HG03575 (cell line): ENCODE measurements at regions not wholly inside any gene's neighbourhood (a gene's known extent, or its start where the extent isn't known, plus 50 kb on each side); places are given as distances from the start of the nearest gene placed in this dataset.

ENCODE experiments used
- ATAC-seq: cut with Tn5 transposase; IDR thresholded peaks from one replicate; pipeline ENCODE4 v1.9.1; 2021; ENCODE audit not compliant: unreplicated experiment, insufficient number of reproducible peaks, low FRiP score; ENCODE audit errors: extremely low read depth

DNA sequence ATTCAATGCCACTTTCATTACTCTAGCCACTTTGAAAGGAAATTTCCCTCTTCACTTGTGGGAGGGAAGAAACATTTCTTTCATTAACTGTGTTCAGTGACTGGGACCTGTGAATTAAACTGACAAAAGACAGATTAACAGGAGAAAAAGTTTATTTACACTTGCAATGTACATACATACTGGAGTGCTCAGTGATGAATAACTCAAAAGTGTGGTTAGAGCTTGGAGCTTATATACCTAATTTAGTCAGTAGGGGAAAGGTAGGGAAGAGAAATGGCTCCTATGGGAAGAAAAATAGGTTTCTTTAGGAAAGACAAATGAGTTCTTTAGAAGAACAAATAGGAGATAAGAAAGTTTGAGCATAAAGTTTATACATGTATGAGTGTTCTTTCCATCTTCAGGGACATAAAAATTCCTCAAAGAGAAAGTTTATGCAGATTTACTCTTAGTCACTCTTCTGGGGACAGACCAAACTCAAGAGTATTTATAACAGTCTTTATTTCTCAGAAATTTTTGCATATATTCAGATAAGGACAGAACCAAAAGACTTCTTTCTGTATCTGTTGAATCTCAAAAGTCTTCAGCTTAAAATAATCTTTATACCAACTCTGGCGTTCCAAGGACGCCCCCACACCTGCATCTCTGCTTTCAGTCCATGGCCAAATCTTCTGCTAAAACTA is 120.0 kb upstream of the RAI14 start:
- ATAC-seq, result no peak

DNA sequence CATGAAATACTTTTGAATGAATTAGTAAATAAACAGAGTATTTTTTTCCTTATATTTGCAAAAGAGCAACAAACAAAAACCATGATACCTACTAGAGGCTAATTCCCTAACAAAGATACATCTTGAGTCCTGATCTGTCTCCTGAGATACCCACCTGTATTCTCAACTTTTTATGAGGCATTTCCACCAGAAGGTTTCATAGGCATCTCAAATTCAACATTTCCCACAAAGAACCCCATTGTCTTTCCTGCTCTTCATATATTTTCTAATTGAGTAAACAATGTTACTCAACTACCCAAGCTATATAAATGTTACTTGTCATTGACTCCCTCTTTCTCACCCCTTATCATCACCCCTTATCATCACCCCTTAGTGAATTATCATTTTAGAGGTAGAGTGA is 119.4 kb upstream of the RAI14 start:
- no peak for ATAC-seq

- no peak for ATAC-seq
Observed at GRCh38 chr5:34538026-34538672, 118.0 kb upstream of the RAI14 start.

DNA sequence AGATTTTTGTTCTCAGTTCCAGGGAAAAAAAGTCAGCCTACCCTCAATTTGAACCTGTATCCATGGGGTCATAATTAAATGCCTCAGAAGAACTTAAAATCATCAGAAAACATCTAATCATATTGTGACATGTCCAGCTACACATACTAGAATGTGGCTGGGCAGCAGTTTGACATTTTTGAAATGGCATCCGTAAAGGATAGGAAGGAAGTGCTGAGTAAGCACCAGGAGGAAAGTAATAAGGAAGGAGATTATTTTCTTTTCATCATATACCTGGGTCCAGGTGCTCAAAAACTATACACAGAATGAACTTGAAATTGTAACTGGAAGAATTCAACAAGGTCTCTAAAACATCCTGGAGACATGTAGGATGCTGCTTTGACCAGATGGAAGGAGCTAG is 116.9 kb upstream of the RAI14 start:
- no peak for ATAC-seq

DNA sequence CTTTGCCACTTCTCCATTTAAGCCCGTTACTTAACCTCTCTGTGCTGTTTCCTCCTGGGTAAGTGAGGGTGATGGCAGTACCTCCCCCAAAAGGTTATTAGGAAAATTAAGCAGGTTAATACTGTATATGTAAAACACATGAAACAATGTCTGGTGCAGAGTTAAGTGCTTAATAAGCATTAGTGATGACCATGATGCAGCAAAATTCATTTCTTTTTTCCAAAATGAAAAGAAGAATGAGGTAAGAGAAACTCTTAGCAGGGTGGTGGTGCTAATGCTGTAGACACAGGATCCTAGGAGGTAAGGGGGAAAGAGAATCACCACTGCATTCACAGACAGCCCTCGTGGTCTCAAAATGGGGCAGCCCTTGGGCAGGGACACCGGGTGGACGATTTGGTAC is 115.1 kb upstream of the RAI14 start:
- ATAC-seq, result no peak

DNA sequence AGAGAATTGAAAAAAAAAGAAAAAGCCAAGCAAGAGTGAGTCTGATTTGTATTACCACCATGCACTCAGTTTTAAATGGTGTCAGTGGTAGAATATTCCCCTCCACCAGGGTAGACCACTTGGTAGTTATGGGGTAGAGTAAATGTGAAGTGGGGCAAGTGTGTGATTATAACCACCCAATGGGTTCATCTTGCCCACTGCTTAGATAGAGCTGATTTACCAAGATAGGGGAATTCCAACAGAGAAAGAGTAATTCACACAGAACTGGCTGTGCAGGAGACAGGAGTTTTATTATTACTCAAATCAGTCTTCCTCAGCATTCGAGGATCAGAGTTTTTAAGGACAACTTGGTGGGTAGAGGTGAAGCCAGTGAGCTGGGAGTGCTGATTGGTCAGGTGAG is 113.3 kb upstream of the RAI14 start:
- no peak for ATAC-seq

GRCh38 chr5:34543687-34544086 is 112.4 kb upstream of the RAI14 start:
- ATAC-seq, result no peak

DNA sequence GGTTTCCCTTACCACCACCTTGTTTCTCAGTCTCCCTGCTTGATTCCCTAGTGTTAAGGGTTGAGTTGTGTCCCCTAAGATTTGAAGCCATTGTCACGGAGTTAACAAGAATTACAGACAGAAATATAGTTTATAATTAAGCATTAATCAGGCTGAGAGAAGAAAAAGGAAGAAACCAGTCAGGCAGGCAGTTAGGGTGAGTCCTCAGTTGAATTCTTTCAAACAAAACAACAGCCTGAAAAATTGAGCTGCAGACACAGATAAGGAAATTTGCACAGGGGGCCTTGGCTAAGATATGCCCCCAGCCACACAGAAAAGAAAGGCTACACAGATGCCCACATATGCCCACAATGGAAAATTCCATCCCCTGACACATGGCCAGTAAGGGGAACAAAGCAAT is 111.7 kb upstream of the RAI14 start:
- ATAC-seq, result no peak

DNA sequence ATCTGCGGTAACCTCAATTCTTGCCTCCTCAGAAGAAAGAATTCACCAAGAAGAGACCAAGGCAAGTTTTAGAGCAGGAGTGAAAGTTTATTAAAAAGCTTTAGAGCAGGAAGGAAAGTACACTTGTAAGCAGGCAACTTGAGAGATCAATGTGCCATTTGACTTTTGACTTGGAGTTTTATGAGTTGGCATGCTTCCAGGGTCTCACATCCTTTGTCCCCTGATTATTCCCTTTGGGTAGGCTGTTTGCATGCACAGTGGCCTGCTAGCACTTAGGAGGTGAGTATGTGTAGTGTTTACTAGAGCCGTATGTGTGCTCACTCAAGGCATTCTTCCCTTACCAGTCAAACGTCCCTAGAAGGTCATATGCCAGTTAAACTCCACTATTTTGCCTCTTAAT is 111.0 kb upstream of the RAI14 start:
- no peak for ATAC-seq

DNA sequence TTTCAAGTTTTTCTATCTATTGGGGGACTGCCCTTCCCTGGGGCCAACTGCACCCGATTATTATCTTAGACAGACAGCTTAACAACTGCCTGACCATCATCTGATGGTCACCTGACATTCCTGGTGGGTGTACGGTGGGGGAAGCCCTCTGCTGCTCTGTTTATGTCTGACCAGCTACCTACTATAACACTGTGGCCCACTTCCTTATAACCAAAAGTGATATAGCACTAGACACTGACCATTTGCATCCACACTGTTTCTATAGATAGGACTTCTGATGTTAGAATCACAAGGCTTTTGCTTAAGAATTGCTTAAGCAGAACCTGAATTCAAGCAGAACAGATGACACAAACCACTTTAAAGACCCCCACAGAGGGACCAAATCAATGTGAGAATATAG is 110.5 kb upstream of the RAI14 start:
- ATAC-seq, result no peak

GRCh38 chr5:34547300-34548085 is 108.6 kb upstream of the RAI14 start:
- no peak for ATAC-seq

GRCh38 chr5:34548086-34548403 is 108.1 kb upstream of the RAI14 start:
- no peak for ATAC-seq

DNA sequence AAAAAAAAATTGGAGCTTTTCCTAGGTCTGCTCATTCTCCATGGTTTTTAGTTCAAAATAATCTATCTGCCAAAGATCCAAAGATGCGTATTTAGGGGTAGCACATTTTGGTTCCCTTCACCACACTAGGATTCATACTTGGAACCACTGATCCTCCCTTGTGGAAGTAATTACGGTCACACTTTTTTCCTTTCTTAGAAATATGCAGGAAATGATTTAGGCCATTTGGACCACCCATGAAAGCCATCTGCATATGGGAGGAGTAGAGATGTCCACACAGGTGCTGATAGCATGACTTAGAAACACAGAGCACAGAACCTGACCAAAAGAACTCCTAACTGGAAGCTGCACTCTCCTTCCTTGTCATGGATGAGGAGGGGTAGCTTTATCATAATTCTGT is 105.9 kb upstream of the RAI14 start:
- no peak for ATAC-seq

GRCh38 chr5:34550964-34551363 is 105.2 kb upstream of the RAI14 start:
- ATAC-seq, result no peak

DNA sequence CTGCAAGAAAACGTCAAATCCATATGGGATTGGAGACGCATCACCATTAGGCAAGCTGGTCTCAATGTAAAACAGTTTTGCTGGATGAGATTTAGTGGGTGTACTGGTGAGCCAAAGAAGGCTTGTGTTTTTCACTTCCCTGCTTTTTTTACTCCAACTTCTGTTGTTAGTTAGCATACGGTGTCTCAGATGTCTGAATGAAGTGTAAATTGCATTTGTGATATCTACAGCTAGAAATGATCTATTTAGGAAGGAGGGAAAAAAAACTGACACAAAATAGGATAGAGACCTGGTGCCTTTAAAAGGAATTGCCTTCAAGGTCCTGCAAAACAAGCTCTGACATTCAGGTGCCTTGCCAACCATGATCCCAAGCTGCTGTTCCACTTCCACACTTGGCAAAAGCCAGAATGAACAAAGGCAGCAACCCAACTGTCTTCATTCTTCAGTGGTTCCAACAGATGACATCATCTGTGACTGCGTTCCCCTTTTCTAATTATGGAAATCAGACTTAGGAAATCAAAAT is 104.2 kb upstream of the RAI14 start:
- ATAC-seq, result no peak

GRCh38 chr5:34552686-34553085 is 103.4 kb upstream of the RAI14 start:
- no peak for ATAC-seq

- no peak for ATAC-seq
Observed at GRCh38 chr5:34553581-34553980, 102.5 kb upstream of the RAI14 start.

DNA sequence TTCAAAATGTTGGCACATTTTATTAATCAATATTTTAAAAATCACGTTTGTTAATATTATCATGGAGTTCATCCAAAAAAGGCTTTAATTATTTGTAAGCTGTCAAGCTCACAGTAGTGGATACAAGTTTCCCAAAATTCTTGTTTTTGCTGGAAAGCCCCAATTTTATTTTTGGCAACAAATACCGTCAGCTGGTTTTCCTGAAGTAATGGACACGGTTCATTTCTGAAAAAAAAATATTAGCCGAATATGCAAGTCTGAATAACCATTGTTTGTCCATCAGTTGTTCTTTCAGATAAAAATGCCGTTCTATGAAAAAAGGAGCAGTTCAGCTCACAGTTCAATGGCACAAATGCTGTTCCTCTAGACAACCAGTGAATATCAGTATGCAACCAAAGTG is 101.5 kb upstream of the RAI14 start:
- no peak for ATAC-seq

DNA sequence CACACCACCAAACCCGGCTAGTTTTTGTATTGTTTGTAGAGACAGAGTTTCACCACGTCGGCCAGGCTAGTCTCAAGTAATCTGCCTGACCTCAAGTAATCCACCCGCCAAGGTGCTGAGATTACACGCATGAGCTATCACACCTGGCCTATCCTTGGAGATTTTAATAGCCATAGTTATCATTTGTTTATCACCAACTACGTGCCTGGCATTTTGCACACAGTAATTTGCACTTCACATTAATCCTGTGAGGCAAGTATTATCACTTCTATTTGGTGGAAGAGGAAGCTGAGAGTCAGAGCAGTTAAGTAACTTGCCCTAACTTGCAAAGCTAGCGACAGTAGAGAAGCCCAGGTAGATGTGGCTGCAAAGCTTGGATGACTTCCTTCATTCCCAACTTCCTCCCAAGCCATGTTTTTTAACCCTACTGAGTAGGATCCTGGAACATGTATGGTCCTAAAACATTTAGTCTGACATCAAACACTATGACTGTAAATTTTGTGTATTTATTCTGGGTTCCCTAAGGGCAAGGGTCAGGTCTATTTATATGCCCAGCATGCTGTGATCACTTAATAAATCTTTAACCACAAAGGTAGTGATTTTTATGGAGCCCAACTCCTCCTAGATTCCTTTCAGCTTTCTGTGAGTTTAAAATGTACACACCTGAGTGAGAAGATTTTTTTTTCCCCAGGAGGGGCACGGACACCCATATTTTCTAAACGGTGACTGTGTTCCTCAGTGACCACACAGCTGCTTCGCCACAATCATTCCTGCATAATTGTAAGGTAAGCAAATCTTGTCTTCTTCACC is 100.2 kb upstream of the RAI14 start:
- ATAC-seq, result no peak

DNA sequence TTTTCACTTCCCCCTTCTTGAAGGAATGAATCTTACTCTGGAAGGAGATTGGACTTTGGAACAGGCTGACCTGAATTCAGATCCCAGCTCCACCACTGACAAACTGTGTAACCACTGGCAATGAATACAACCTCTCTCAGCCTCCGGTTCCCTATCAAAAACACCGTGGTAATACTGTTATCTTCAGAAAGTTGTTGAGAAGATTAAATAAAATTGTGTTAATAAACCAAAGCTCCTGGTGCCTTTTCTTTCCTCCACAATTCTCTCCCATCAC is 99.7 kb upstream of the RAI14 start:
- ATAC-seq, result no peak
